Mesothelial cell of epicardium (in vitro differentiated cells): ENCODE measurements at regions not wholly inside any gene's neighbourhood (a gene's known extent, or its start where the extent isn't known, plus 50 kb on each side); places are given as distances from the start of the nearest gene placed in this dataset.

Source experiments
- DNase-seq, 2 experiments: peaks; one replicate each; pipeline ENCODE4 v3.0.0; 2021; ENCODE audit warnings: low spot score in 2 of 2; ENCODE audit not compliant: unreplicated experiment in 2 of 2
- H3K27ac Mint-ChIP-seq: 2 replicates; pipeline ENCODE4 v1.8.0; 2021; ENCODE audit warnings: mixed read lengths
- H3K27me3 Mint-ChIP-seq: 2 replicates; pipeline ENCODE4 v1.8.0; 2021; ENCODE audit warnings: low read depth, mixed read lengths
- H3K36me3 Mint-ChIP-seq: 2 replicates; pipeline ENCODE4 v1.8.0; 2021; ENCODE audit warnings: mixed read lengths
- H3K4me1 Mint-ChIP-seq: 2 replicates; pipeline ENCODE4 v1.8.0; 2021; ENCODE audit warnings: mixed read lengths
- H3K4me3 Mint-ChIP-seq: 2 replicates; pipeline ENCODE4 v1.8.0; 2021; ENCODE audit warnings: mild to moderate bottlenecking, moderate library complexity, mixed read lengths
- H3K9me3 Mint-ChIP-seq: 2 replicates; pipeline ENCODE4 v1.8.0; 2021; ENCODE audit warnings: mixed read lengths
- TF ChIP-seq, protein P1 (sequence below): fragments of 200-600 bp; sonication (generic); IDR thresholded peaks from one replicate; pipeline ENCODE4 v1.5.0; 2021; ENCODE audit warnings: antibody characterized with exemption; ENCODE audit not compliant: unreplicated experiment

- no peak for DNase-seq
- Mint-ChIP-seq H3K36me3 (no peaks in the 10 kb centered on the region), H3K4me1 (peaks cover 14% of the 10 kb centered on the region), H3K9me3 (peaks cover 25% of the 10 kb centered on the region), H3K4me3 (no peak overlapping the region), H3K27me3 (no peaks in the 10 kb centered on the region), H3K27ac (no peak overlapping the region)
- TF ChIP-seq, protein P1, sequence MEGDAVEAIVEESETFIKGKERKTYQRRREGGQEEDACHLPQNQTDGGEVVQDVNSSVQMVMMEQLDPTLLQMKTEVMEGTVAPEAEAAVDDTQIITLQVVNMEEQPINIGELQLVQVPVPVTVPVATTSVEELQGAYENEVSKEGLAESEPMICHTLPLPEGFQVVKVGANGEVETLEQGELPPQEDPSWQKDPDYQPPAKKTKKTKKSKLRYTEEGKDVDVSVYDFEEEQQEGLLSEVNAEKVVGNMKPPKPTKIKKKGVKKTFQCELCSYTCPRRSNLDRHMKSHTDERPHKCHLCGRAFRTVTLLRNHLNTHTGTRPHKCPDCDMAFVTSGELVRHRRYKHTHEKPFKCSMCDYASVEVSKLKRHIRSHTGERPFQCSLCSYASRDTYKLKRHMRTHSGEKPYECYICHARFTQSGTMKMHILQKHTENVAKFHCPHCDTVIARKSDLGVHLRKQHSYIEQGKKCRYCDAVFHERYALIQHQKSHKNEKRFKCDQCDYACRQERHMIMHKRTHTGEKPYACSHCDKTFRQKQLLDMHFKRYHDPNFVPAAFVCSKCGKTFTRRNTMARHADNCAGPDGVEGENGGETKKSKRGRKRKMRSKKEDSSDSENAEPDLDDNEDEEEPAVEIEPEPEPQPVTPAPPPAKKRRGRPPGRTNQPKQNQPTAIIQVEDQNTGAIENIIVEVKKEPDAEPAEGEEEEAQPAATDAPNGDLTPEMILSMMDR, result no peak
Measured at GRCh38 chr3:104385421-104385820, 981.3 kb upstream of the ALCAM start.

GRCh38 chr3:104388619-104389018 lies 978.1 kb upstream of the ALCAM start:
- no peak for DNase-seq
- peaks cover 3% of the 10 kb centered on the region for H3K36me3 Mint-ChIP-seq
- peaks cover 14% of the 10 kb centered on the region for H3K4me1 Mint-ChIP-seq

GRCh38 chr3:104392327-104392726 lies 974.4 kb upstream of the ALCAM start:
- DNase-seq, result no peak
- Mint-ChIP-seq H3K27me3 (no peaks in the 10 kb centered on the region), H3K36me3 (peaks cover 3% of the 10 kb centered on the region), H3K4me1 (peaks cover 12% of the 10 kb centered on the region), H3K4me3 (no peak overlapping the region), H3K9me3 (peaks cover 22% of the 10 kb centered on the region), H3K27ac (no peak overlapping the region)
- TF ChIP-seq, protein P1, result no peak

More at GRCh38 chr3:104388619-104389018, 978.1 kb upstream of the ALCAM start:
- TF ChIP-seq, protein P1, result no peak
- Mint-ChIP-seq H3K4me3 (no peak overlapping the region), H3K27me3 (no peaks in the 10 kb centered on the region), H3K9me3 (peaks cover 25% of the 10 kb centered on the region), H3K27ac (peak overlapping the region; percentile 39)

GRCh38 chr3:104396974-104397669 lies 969.6 kb upstream of the ALCAM start:
- no peak for DNase-seq
- Mint-ChIP-seq H3K36me3 (no peaks in the 10 kb centered on the region), H3K27me3 (no peaks in the 10 kb centered on the region), H3K27ac (no peak overlapping the region), H3K4me3 (no peak overlapping the region), H3K4me1 (no peaks in the 10 kb centered on the region), H3K9me3 (peaks cover 23% of the 10 kb centered on the region)
- TF ChIP-seq, protein P1, result no peak

GRCh38 chr3:104397713-104398112 lies 969.0 kb upstream of the ALCAM start:
- H3K27ac Mint-ChIP-seq, result no peak overlapping the region
- H3K4me1 Mint-ChIP-seq, result no peaks in the 10 kb centered on the region
- H3K36me3 Mint-ChIP-seq, result no peaks in the 10 kb centered on the region
- no peaks in the 10 kb centered on the region for H3K27me3 Mint-ChIP-seq
- TF ChIP-seq, protein P1, result no peak
- H3K4me3 Mint-ChIP-seq, result no peak overlapping the region
- H3K9me3 Mint-ChIP-seq, result peaks cover 22% of the 10 kb centered on the region
- no peak for DNase-seq

DNA sequence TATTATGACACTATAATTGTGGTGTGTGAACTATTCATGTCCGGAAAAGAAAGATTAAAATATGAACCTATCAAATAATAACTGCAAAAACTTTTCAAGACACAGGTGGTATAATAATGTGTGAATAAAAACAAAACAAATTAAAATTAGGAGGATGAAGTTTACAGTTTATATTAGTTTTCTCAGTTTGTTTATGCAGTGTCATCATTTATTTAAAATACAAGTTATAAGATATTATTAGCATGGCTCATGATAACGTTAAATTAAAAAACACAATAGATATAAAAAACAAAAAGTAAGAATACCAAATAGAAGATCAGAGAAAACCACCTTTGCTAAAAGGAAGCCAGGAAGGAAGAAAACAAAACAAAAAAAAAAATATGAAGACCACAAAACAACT lies 963.8 kb upstream of the ALCAM start:
- no peak for DNase-seq
- no peak overlapping the region for H3K27ac Mint-ChIP-seq
- H3K9me3 Mint-ChIP-seq, result peaks cover 36% of the 10 kb centered on the region
- H3K4me3 Mint-ChIP-seq, result no peak overlapping the region
- no peaks in the 10 kb centered on the region for H3K4me1 Mint-ChIP-seq
- H3K36me3 Mint-ChIP-seq, result peaks cover 2% of the 10 kb centered on the region
- H3K27me3 Mint-ChIP-seq, result no peaks in the 10 kb centered on the region
- TF ChIP-seq, protein P1, result no peak
